PC-3 (cell line): ENCODE measurements at regions not wholly inside any gene's neighbourhood (a gene's known extent, or its start where the extent isn't known, plus 50 kb on each side); places are given as distances from the start of the nearest gene placed in this dataset.

Source experiments
- ATAC-seq: fragments of 200-7000 bp; cut with Tn5 transposase; 2 replicates; pipeline ENCODE4 v1.9.1; 2020; ENCODE audit warnings: mild to moderate bottlenecking, moderate library complexity
- BruUV-seq: library from RNA; stranded (reverse); fragments of 400-500 nt; replicated peaks from 2 replicates; lab custom pipeline; 2021; lab: Mats Ljungman, UMichigan
- CTCF ChIA-PET: fragments of 300-600 bp; sonication (Branson Sonifier 250); formaldehyde crosslinking; loops from one replicate; lab custom pipeline; 2022; ENCODE audit warnings: antibody characterized with exemption; lab: Charles Lee
- POLR2A ChIA-PET: fragments of 300-600 bp; sonication (Branson Sonifier 250); formaldehyde crosslinking; loops from one replicate; lab custom pipeline; 2022; ENCODE audit warnings: antibody characterized with exemption; ENCODE audit not compliant: unreplicated experiment; lab: Charles Lee
- DNase-seq: peaks from one replicate; pipeline ENCODE4 v3.0.0-alpha.2; 2015
- H2AFZ ChIP-seq: fragments of 300-600 bp; sonication (generic); 2 replicates; pipeline ENCODE4 v1.6.0; 2016; ENCODE audit warnings: antibody characterized with exemption, low read length
- H3F3A ChIP-seq: fragments of 300-600 bp; sonication (generic); one replicate; pipeline ENCODE4 v1.6.0; 2017; ENCODE audit warnings: antibody characterized with exemption, low read length, control low read depth, mild to moderate bottlenecking; ENCODE audit not compliant: unreplicated experiment
- H3K27ac ChIP-seq: fragments of 300-600 bp; sonication (generic); 2 replicates; pipeline ENCODE4 v1.5.1; 2016; ENCODE audit warnings: mild to moderate bottlenecking, low read length
- H3K27me3 ChIP-seq: fragments of 300-600 bp; sonication (generic); 2 replicates; pipeline ENCODE4 v1.6.1; 2016; ENCODE audit warnings: low read length, mixed read lengths
- H3K36me3 ChIP-seq: fragments of 300-600 bp; sonication (generic); 2 replicates; pipeline ENCODE4 v1.6.1; 2016; ENCODE audit warnings: low read depth, mixed run types, low read length, mixed read lengths
- H3K4me1 ChIP-seq: fragments of 300-600 bp; sonication (generic); 2 replicates; pipeline ENCODE4 v1.5.1; 2016; ENCODE audit warnings: low read length; ENCODE audit not compliant: insufficient read depth
- H3K4me2 ChIP-seq: fragments of 300-600 bp; sonication (generic); 2 replicates; pipeline ENCODE4 v1.6.0; 2016; ENCODE audit warnings: low read length
- H3K4me3 ChIP-seq: fragments of 300-600 bp; sonication (generic); 2 replicates; pipeline ENCODE4 v1.5.1; 2016; ENCODE audit warnings: mild to moderate bottlenecking, low read length, mixed read lengths
- H3K79me2 ChIP-seq: fragments of 300-600 bp; sonication (generic); 2 replicates; pipeline ENCODE4 v1.6.1; 2017; ENCODE audit warnings: low read length, mixed read lengths
- H3K9ac ChIP-seq: fragments of 300-600 bp; sonication (generic); 2 replicates; pipeline ENCODE4 v1.6.0; 2016; ENCODE audit warnings: mild to moderate bottlenecking, low read length
- H3K9me2 ChIP-seq: fragments of 300-600 bp; sonication (generic); replicated peaks from 2 replicates; pipeline ENCODE4 v1.6.1; 2016; ENCODE audit warnings: mixed run types, low read length, mixed read lengths
- H3K9me3 ChIP-seq: fragments of 300-600 bp; sonication (generic); 2 replicates; pipeline ENCODE4 v1.6.1; 2016; ENCODE audit warnings: low read length, mixed read lengths
- H4K20me1 ChIP-seq: fragments of 300-600 bp; sonication (generic); 2 replicates; pipeline ENCODE4 v1.6.1; 2016; ENCODE audit warnings: low read length, mixed read lengths
- CTCF ChIP-seq: fragments of 300-600 bp; sonication (generic); conservative IDR thresholded peaks from 2 replicates; pipeline ENCODE4 v1.5.1; 2017; ENCODE audit warnings: antibody characterized with exemption, low read depth, mild to moderate bottlenecking, low read length
- EZH2 ChIP-seq: fragments of 300-600 bp; sonication (generic); IDR thresholded peaks from one replicate; pipeline ENCODE4 v1.6.1; 2017; ENCODE audit warnings: antibody characterized with exemption, mild to moderate bottlenecking, low read length; ENCODE audit not compliant: unreplicated experiment
- EZH2phosphoT487 ChIP-seq: fragments of 300-600 bp; sonication (generic); IDR thresholded peaks from 2 replicates; pipeline ENCODE4 v1.6.1; 2018; ENCODE audit warnings: mild to moderate bottlenecking, antibody characterized with exemption, low read length, borderline replicate concordance
- intact Hi-C: fragments of 100-400 bp; cut with micrococcal nuclease; formaldehyde crosslinking; loops from 2 replicates; pipeline ENCODE4 v1.9.0; 2023

- ATAC-seq = no peak
Observed at GRCh38 chr1:30274173-30274970, 449.0 kb downstream of the MATN1 start.

GRCh38 chr1:30273456-30273855, 449.9 kb downstream of the MATN1 start:
- BruUV-seq = no TSS peak
- TF ChIP-seq EZH2phosphoT487 = no peak
- no peak for TF ChIP-seq EZH2
- TF ChIP-seq CTCF = no peak
- CTCF ChIA-PET = no interaction called here

More at GRCh38 chr1:30274173-30274970, 449.0 kb downstream of the MATN1 start:
- no peak overlapping the region for H3K4me3 ChIP-seq
- no peaks in the 10 kb centered on the region for H3K9me2 ChIP-seq
- no peak overlapping the region for H3K27ac ChIP-seq
- H3K9me3 ChIP-seq = no peaks in the 10 kb centered on the region
- H3K9ac ChIP-seq = no peak overlapping the region
- H3K4me1 ChIP-seq = no peaks in the 10 kb centered on the region
- no peaks in the 10 kb centered on the region; the same call in 1 of the 2 replicates for H3K27me3 ChIP-seq
- H3K79me2 ChIP-seq = no peaks in the 10 kb centered on the region
- H2AFZ ChIP-seq = no peak overlapping the region
- DNase-seq = no peak
- POLR2A ChIA-PET = no interaction called here
- H4K20me1 ChIP-seq = no peaks in the 10 kb centered on the region
- H3F3A ChIP-seq = no peaks in the 10 kb centered on the region
- no peak overlapping the region for H3K4me2 ChIP-seq
- H3K36me3 ChIP-seq = no peaks in the 10 kb centered on the region
- TF ChIP-seq EZH2 (no peak), CTCF (no peak), EZH2phosphoT487 (no peak)
- intact Hi-C loops = no loop called here
- CTCF ChIA-PET = no interaction called here
- BruUV-seq = no TSS peak

GRCh38 chr1:30273021-30273325, 450.4 kb downstream of the MATN1 start:
- intact Hi-C loops = no loop called here
- ATAC-seq = no peak

More at GRCh38 chr1:30273456-30273855, 449.9 kb downstream of the MATN1 start:
- H3K4me3 ChIP-seq = no peak overlapping the region
- no peaks in the 10 kb centered on the region for H3F3A ChIP-seq
- no peak overlapping the region for H3K4me2 ChIP-seq
- no peak overlapping the region for H3K9ac ChIP-seq
- no peaks in the 10 kb centered on the region for H3K9me3 ChIP-seq
- H3K27ac ChIP-seq = no peak overlapping the region
- H2AFZ ChIP-seq = no peak overlapping the region
- DNase-seq (no peak), ATAC-seq (no peak)
- no peaks in the 10 kb centered on the region for H3K9me2 ChIP-seq
- no peaks in the 10 kb centered on the region for H3K4me1 ChIP-seq
- intact Hi-C loops = no loop called here
- no peaks in the 10 kb centered on the region for H3K79me2 ChIP-seq
- POLR2A ChIA-PET = no interaction called here
- H4K20me1 ChIP-seq = no peaks in the 10 kb centered on the region
- no peaks in the 10 kb centered on the region for H3K36me3 ChIP-seq
- 0 out of 2 replicates have a peak, but pooled peaks cover 7% of the 10 kb centered on the region for H3K27me3 ChIP-seq

More at GRCh38 chr1:30273021-30273325, 450.4 kb downstream of the MATN1 start:
- Histone ChIP-seq H3K4me2 (no peak overlapping the region), H3K4me3 (no peak overlapping the region), H3K9me3 (no peaks in the 10 kb centered on the region), H3K9ac (no peak overlapping the region), H3F3A (no peaks in the 10 kb centered on the region), H3K9me2 (no peaks in the 10 kb centered on the region), H4K20me1 (no peaks in the 10 kb centered on the region), H3K79me2 (no peaks in the 10 kb centered on the region), H3K36me3 (no peaks in the 10 kb centered on the region), H3K4me1 (no peaks in the 10 kb centered on the region), H3K27ac (no peak overlapping the region), H2AFZ (no peak overlapping the region), H3K27me3 (peaks cover 12% of the 10 kb centered on the region; the same call in 1 of the 2 replicates)
- no TSS peak for BruUV-seq
- no peak for DNase-seq
- CTCF ChIA-PET = no interaction called here
- no peak for TF ChIP-seq EZH2
- TF ChIP-seq CTCF = no peak
- no peak for TF ChIP-seq EZH2phosphoT487
- POLR2A ChIA-PET = no interaction called here
